ENCODE measurements at regions not wholly inside any gene's neighbourhood (a gene's known extent, or its start where the extent isn't known, plus 50 kb on each side); places are given as distances from the start of the nearest gene placed in this dataset.

- TF ChIP-seq POLR2AphosphoS5 (IDR thresholded peaks at IDR 0.05; ENCODE audit: borderline replicate concordance, low read depth, low read length), result no peak
- TF ChIP-seq EZH2 (IDR thresholded peaks at IDR 0.05), result no peak
These were observed 396.7 kb downstream of the TNS3 start for GRCh38 chr7:47185170-47185569.

All from SK-N-MC (cell line).